ENCODE measurements at regions not wholly inside any gene's neighbourhood (a gene's known extent, or its start where the extent isn't known, plus 50 kb on each side); places are given as distances from the start of the nearest gene placed in this dataset.

- TF ChIP-seq CTCF (IDR thresholded peaks at IDR 0.05; ENCODE audit: extremely low read depth in 1 of 2, insufficient read depth in 1 of 2, low read depth in 1 of 2, low read length in 2 of 2) (no peak), EZH2 (IDR thresholded peaks at IDR 0.05; ENCODE audit: borderline replicate concordance, low read depth, low read length, severe bottlenecking) (no peak), POLR2A (IDR thresholded peaks at IDR 0.05; ENCODE audit: low read depth, low read length) (no peak), JUN (IDR thresholded peaks at IDR 0.05; ENCODE audit: borderline replicate concordance, insufficient read depth, insufficient read length, low read depth) (no peak), POLR2AphosphoS5 (IDR thresholded peaks at IDR 0.05; ENCODE audit: insufficient read depth, low read depth, low read length) (no peak), FOS (IDR thresholded peaks at IDR 0.05; ENCODE audit: borderline replicate concordance, insufficient read depth, low read length) (no peak), MYC (IDR thresholded peaks at IDR 0.05; ENCODE audit: low read depth, low read length) (no peak), GATA2 (IDR thresholded peaks at IDR 0.05; ENCODE audit: insufficient read depth, insufficient read length, low read depth, low read length) (no peak)
Measured at GRCh38 chr3:197424674-197425484, 126.5 kb upstream of the DLG1 start.

All from endothelial cell of umbilical vein (primary cell).